Spleen (tissue), 7 donors: ENCODE measurements at regions not wholly inside any gene's neighbourhood (a gene's known extent, or its start where the extent isn't known, plus 50 kb on each side); places are given as distances from the start of the nearest gene placed in this dataset.

Experiments
- POLR2AphosphoS5 ChIP-seq, 3 donors: sonication (generic); formaldehyde crosslinking; IDR thresholded peaks; one replicate each; pipeline ENCODE4 v1.5.1; 2017; ENCODE audit warnings: antibody characterized with exemption in 3 of 3
- TF ChIP-seq, protein P1 (sequence below), 11 experiments: fragments of 200-600 bp in 7 of 11; fragments of 450-650 bp in 4 of 11; sonication (generic) in 4 of 11; IDR thresholded peaks in 8 of 11; conservative IDR thresholded peaks in 3 of 11; 1 replicate in 7 of 11; 2 replicates in 4 of 11; pipeline versions ENCODE4 v1.4.0 to v1.8.0; 2016 to 2021; ENCODE audit warnings: antibody characterized with exemption in 11 of 11, inconsistent platforms in 4 of 11, mild to moderate bottlenecking in 1 of 11
- donor health status: DM: no; HTN: no; CAD: no; lungs with moderate emphysema.
- donor health status: DM: no; HTN: no; CAD: no.
- donor health status: DM: no; HTN: no; CAD: no.

DNA sequence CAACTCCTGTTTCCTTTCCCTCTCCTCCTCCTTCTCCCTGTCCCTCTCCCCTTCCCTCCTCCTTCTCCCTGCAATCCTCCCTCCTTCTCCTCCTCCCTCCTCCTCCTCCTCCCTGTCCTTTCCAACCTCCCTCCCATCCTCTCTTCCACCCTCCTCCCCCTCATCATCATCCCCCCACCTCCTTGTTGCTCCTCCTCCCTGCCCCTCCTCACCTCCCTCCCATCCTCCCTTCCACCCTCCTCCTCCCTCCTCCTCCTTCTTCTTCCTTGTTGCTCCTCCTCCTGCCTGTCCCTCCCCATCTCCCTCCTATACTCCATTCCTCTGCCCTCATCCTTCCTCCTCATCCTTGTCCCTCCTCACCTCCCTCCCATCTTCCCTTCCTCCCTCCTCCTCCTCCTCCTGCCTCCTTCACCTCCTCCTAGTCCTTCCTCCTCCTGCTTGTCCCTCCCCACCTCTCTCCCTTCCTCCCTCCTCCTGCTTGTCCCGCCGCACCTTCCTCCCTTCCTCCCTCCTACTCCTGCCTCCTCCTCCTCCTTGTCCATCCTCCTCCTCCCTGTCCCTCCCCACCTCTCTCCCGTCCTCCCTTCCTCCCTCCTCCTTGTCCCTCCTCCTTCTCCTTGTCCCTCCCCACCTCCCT, 222.5 kb downstream of the IRF8 start:
- TF ChIP-seq, protein P1, sequence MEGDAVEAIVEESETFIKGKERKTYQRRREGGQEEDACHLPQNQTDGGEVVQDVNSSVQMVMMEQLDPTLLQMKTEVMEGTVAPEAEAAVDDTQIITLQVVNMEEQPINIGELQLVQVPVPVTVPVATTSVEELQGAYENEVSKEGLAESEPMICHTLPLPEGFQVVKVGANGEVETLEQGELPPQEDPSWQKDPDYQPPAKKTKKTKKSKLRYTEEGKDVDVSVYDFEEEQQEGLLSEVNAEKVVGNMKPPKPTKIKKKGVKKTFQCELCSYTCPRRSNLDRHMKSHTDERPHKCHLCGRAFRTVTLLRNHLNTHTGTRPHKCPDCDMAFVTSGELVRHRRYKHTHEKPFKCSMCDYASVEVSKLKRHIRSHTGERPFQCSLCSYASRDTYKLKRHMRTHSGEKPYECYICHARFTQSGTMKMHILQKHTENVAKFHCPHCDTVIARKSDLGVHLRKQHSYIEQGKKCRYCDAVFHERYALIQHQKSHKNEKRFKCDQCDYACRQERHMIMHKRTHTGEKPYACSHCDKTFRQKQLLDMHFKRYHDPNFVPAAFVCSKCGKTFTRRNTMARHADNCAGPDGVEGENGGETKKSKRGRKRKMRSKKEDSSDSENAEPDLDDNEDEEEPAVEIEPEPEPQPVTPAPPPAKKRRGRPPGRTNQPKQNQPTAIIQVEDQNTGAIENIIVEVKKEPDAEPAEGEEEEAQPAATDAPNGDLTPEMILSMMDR (IDR thresholded peaks at IDR 0.05 in 8 of 11, conservative IDR thresholded peaks at IDR 0.05 in 3 of 11), result no peak
- TF ChIP-seq POLR2AphosphoS5 (IDR thresholded peaks at IDR 0.05), result no peak
